ENCODE measurements at regions not wholly inside any gene's neighbourhood (a gene's known extent, or its start where the extent isn't known, plus 50 kb on each side); places are given as distances from the start of the nearest gene placed in this dataset.

DNA sequence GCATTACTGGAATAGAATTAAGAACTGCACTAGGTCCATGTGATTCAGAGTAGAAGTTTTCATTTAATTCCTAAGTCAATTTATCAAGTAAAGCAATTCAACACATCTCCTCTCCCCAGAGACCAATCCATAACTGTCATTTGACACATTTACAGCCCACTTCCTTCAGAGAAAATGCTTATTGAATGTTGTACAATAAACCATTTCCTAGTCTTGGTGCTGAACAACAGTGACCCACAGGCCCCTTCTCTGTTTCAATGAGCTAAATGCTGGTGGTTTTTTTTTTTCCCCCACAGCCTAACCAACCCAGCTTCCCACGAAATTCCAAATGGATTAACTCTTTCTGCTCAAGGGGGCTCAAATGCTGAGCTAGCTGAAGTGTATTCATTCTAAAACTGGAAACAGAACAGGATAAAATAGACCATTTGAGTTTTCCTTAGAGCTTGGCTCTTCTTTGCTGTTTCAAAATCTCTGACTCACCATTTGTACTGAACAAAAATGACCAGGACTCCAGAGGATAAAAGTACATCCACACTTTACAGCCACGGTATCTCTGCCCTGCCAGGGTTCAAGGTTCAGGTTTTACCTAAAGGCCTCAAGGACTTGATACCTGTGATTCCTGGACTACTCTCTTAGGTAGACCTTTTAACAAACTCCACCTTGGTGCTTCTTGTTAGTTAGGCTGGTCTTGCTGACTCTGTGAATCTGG lies 62.3 kb downstream of the TMEM100 start:
- TF ChIP-seq, protein P1, sequence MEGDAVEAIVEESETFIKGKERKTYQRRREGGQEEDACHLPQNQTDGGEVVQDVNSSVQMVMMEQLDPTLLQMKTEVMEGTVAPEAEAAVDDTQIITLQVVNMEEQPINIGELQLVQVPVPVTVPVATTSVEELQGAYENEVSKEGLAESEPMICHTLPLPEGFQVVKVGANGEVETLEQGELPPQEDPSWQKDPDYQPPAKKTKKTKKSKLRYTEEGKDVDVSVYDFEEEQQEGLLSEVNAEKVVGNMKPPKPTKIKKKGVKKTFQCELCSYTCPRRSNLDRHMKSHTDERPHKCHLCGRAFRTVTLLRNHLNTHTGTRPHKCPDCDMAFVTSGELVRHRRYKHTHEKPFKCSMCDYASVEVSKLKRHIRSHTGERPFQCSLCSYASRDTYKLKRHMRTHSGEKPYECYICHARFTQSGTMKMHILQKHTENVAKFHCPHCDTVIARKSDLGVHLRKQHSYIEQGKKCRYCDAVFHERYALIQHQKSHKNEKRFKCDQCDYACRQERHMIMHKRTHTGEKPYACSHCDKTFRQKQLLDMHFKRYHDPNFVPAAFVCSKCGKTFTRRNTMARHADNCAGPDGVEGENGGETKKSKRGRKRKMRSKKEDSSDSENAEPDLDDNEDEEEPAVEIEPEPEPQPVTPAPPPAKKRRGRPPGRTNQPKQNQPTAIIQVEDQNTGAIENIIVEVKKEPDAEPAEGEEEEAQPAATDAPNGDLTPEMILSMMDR (conservative IDR thresholded peaks at IDR 0.05) = no peak
- no peak for TF ChIP-seq EZH2 (IDR thresholded peaks at IDR 0.05; ENCODE audit: low read depth)
- no peaks in the 10 kb centered on the region for H3K4me1 ChIP-seq (replicated peaks; ENCODE audit: insufficient read depth)
- H3K4me2 ChIP-seq = no peak overlapping the region
- H3K36me3 ChIP-seq (ENCODE audit: low read depth) = no peaks in the 10 kb centered on the region
- H3K9me2 ChIP-seq (ENCODE audit: insufficient read depth) = no peaks in the 10 kb centered on the region
- intact Hi-C loops (cut with micrococcal nuclease; ENCODE audit: unreplicated experiment) = no loop called here
- no peak overlapping the region for H2AFZ ChIP-seq
- H3F3A ChIP-seq (ENCODE audit: insufficient read depth, low read depth) = no peaks in the 10 kb centered on the region
- peaks cover 78% of the 10 kb centered on the region for H3K27me3 ChIP-seq (ENCODE audit: insufficient read depth, low read depth)
- H3K79me2 ChIP-seq (ENCODE audit: low read depth) = no peaks in the 10 kb centered on the region
- DNase-seq = no peak
- no peak overlapping the region for H3K27ac ChIP-seq
- H3K9me3 ChIP-seq (ENCODE audit: insufficient read depth, low read depth) = no peaks in the 10 kb centered on the region
- no peak overlapping the region for H3K4me3 ChIP-seq
- CTCF ChIA-PET = no interaction called here
- 0 out of 2 replicates have a peak, but pooled peaks cover 4% of the 10 kb centered on the region for H4K20me1 ChIP-seq (ENCODE audit: insufficient read depth)
- POLR2A ChIA-PET (ENCODE audit: unreplicated experiment) = no interaction called here
- BruUV-seq (replicated peaks) = no TSS peak

DNA sequence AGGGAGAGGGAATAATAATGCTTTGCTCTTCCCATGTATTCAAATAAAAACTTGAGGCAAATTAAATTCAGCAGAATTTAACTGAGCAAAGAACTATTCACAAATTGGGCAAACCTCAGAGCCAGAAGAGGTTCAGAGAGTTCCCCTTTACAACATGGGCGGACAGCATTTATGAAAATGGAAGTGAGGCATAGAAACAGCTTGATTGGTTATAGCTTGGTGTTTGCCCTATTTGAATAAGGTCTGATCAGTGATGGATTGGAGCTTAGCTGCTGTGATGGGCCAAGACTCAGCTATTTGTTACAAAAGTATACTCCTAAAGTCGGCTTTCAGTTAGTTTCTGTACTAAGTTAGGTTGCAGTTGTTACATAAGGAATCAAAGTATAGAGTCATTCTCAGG lies 63.0 kb downstream of the TMEM100 start:
- Histone ChIP-seq H4K20me1 (ENCODE audit: insufficient read depth) (0 out of 2 replicates have a peak, but pooled peaks cover 4% of the 10 kb centered on the region), H2AFZ (no peak overlapping the region), H3K27me3 (ENCODE audit: insufficient read depth, low read depth) (peaks cover 73% of the 10 kb centered on the region), H3K27ac (no peak overlapping the region), H3K4me3 (no peak overlapping the region), H3K4me2 (no peak overlapping the region), H3K36me3 (ENCODE audit: low read depth) (no peaks in the 10 kb centered on the region), H3K4me1 (replicated peaks; ENCODE audit: insufficient read depth) (no peaks in the 10 kb centered on the region), H3F3A (ENCODE audit: insufficient read depth, low read depth) (no peaks in the 10 kb centered on the region), H3K9me2 (ENCODE audit: insufficient read depth) (no peaks in the 10 kb centered on the region), H3K9me3 (ENCODE audit: insufficient read depth, low read depth) (no peaks in the 10 kb centered on the region), H3K79me2 (ENCODE audit: low read depth) (no peaks in the 10 kb centered on the region)
- no TSS peak for BruUV-seq (replicated peaks)
- ChIA-PET CTCF (no interaction called here), POLR2A (ENCODE audit: unreplicated experiment) (no interaction called here)
- intact Hi-C loops (cut with micrococcal nuclease; ENCODE audit: unreplicated experiment) = no loop called here
- DNase-seq = no peak
- TF ChIP-seq, protein P1 (conservative IDR thresholded peaks at IDR 0.05) = no peak
- no peak for TF ChIP-seq EZH2 (IDR thresholded peaks at IDR 0.05; ENCODE audit: low read depth)

DNA sequence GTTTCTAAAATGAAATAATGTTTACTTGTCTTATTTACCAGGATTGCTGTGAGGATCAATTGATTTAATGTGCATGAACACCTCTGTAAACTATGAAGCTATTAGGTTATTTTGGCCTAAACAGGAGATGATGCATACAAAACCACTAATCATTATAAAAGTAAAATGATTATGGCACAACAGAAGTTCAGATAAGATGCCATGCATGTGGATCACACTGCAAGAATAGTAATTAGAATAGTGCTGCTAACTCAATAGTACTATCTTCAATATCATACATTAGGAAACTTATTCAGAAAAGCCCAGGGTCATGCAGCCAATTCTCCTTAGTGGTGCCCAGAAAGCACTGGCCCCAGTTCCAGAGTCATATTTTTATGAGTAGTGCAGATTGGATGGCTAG lies 66.9 kb downstream of the TMEM100 start:
- no peaks in the 10 kb centered on the region for H3K4me1 ChIP-seq (replicated peaks; ENCODE audit: insufficient read depth)
- no peaks in the 10 kb centered on the region for H3K79me2 ChIP-seq (ENCODE audit: low read depth)
- no peak overlapping the region for H3K27ac ChIP-seq
- POLR2A ChIA-PET (ENCODE audit: unreplicated experiment) = no interaction called here
- no peak overlapping the region for H3K4me3 ChIP-seq
- no peaks in the 10 kb centered on the region for H3K9me2 ChIP-seq (ENCODE audit: insufficient read depth)
- H3K4me2 ChIP-seq = no peak overlapping the region
- H3K36me3 ChIP-seq (ENCODE audit: low read depth) = no peaks in the 10 kb centered on the region
- no peaks in the 10 kb centered on the region for H3K9me3 ChIP-seq (ENCODE audit: insufficient read depth, low read depth)
- BruUV-seq (replicated peaks) = no TSS peak
- no peaks in the 10 kb centered on the region for H3F3A ChIP-seq (ENCODE audit: insufficient read depth, low read depth)
- H3K27me3 ChIP-seq (ENCODE audit: insufficient read depth, low read depth) = peaks cover 52% of the 10 kb centered on the region
- H2AFZ ChIP-seq = no peak overlapping the region
- intact Hi-C loops (cut with micrococcal nuclease; ENCODE audit: unreplicated experiment) = no loop called here
- DNase-seq = no peak
- H4K20me1 ChIP-seq (ENCODE audit: insufficient read depth) = no peaks in the 10 kb centered on the region
- CTCF ChIA-PET = no interaction called here
- no peak for TF ChIP-seq EZH2 (IDR thresholded peaks at IDR 0.05; ENCODE audit: low read depth)
- TF ChIP-seq, protein P1 (conservative IDR thresholded peaks at IDR 0.05) = no peak
